IMR-90 (cell line): ENCODE measurements at regions not wholly inside any gene's neighbourhood (a gene's known extent, or its start where the extent isn't known, plus 50 kb on each side); places are given as distances from the start of the nearest gene placed in this dataset.

Experiments used
- ATAC-seq: fragments of 200-7000 bp; cut with Tn5 transposase; 2 replicates; pipeline ENCODE4 v1.9.1; 2020; ENCODE audit warnings: low read depth, mild to moderate bottlenecking, moderate library complexity
- BruUV-seq: library from RNA; stranded (reverse); fragments of 400-500 nt; replicated peaks from 2 replicates; lab custom pipeline; 2021; lab: Mats Ljungman, UMichigan
- CTCF ChIA-PET: fragments of 300-600 bp; formaldehyde crosslinking; extraction: SDS; loops from one replicate; lab custom pipeline; 2021; ENCODE audit warnings: antibody characterized with exemption; lab: Yijun Ruan, JAX
- POLR2A ChIA-PET: fragments of 300-600 bp; sonication (Branson Sonifier 250); formaldehyde crosslinking; loops from one replicate; lab custom pipeline; 2022; ENCODE audit warnings: antibody characterized with exemption; ENCODE audit not compliant: unreplicated experiment; lab: Charles Lee
- DNase-seq: peaks from one replicate; pipeline ENCODE4 v3.0.0; 2013
- H2AFZ ChIP-seq: replicated peaks from 2 replicates; pipeline ENCODE3; 2013; ENCODE audit warnings: low read length, mild to moderate bottlenecking; ENCODE audit not compliant: poor library complexity
- H2AK5ac ChIP-seq: 2 replicates; pipeline ENCODE4 v1.6.1; 2013; ENCODE audit warnings: low read depth, low read length, inconsistent platforms
- H2AK9ac ChIP-seq: replicated peaks from 2 replicates; pipeline ENCODE3; 2013; ENCODE audit warnings: mild to moderate bottlenecking, low read depth, low read length, moderate library complexity; ENCODE audit not compliant: poor library complexity
- H2BK120ac ChIP-seq: 2 replicates; pipeline ENCODE4 v1.6.1; 2013; ENCODE audit warnings: low read depth, low read length, inconsistent platforms
- H2BK15ac ChIP-seq: 3 replicates; pipeline ENCODE4 v1.6.1; 2013; ENCODE audit warnings: low read depth, low read length, inconsistent platforms
- H2BK20ac ChIP-seq: 2 replicates; pipeline ENCODE4 v1.6.1; 2013; ENCODE audit warnings: low read depth, mild to moderate bottlenecking, inconsistent platforms, low read length, moderate library complexity
- H2BK5ac ChIP-seq: 2 replicates; pipeline ENCODE4 v1.6.1; 2013; ENCODE audit warnings: mild to moderate bottlenecking, low read depth, low read length, inconsistent platforms; ENCODE audit not compliant: poor library complexity, severe bottlenecking
- H3K14ac ChIP-seq: replicated peaks from 2 replicates; pipeline ENCODE4 v1.6.1; 2013; ENCODE audit warnings: low read depth, low read length, inconsistent platforms
- H3K18ac ChIP-seq: 2 replicates; pipeline ENCODE4 v1.6.1; 2013; ENCODE audit warnings: low read depth, low read length, control low read depth
- H3K23ac ChIP-seq: 2 replicates; pipeline ENCODE4 v1.6.1; 2013; ENCODE audit warnings: low read depth, low read length, inconsistent platforms
- H3K27ac ChIP-seq: 2 replicates; pipeline ENCODE4 v1.5.1; 2013; ENCODE audit warnings: mild to moderate bottlenecking, control low read depth, low read length; ENCODE audit not compliant: insufficient read depth
- H3K27me3 ChIP-seq: 2 replicates; pipeline ENCODE4 v1.6.1; 2013; ENCODE audit warnings: low read length; ENCODE audit not compliant: control insufficient read depth, insufficient read depth
- H3K36me3 ChIP-seq: 2 replicates; pipeline ENCODE4 v1.6.1; 2013; ENCODE audit warnings: low read length, mixed read lengths; ENCODE audit not compliant: control insufficient read depth, insufficient read depth
- H3K4ac ChIP-seq: 2 replicates; pipeline ENCODE4 v1.6.1; 2013; ENCODE audit warnings: low read depth, low read length, inconsistent platforms
- H3K4me1 ChIP-seq: 2 replicates; pipeline ENCODE4 v1.6.1; 2013; ENCODE audit warnings: low read length, mixed read lengths; ENCODE audit not compliant: control insufficient read depth, insufficient read depth
- H3K4me2 ChIP-seq: 2 replicates; pipeline ENCODE4 v1.6.1; 2013; ENCODE audit warnings: low read depth, mild to moderate bottlenecking, control low read depth, low read length, moderate library complexity
- H3K4me3 ChIP-seq: 2 replicates; pipeline ENCODE4 v1.5.1; 2013; ENCODE audit warnings: low read depth, mild to moderate bottlenecking, control low read depth, low read length, moderate library complexity; ENCODE audit not compliant: insufficient read depth
- H3K56ac ChIP-seq: 2 replicates; pipeline ENCODE4 v1.6.1; 2013; ENCODE audit warnings: low read length, inconsistent platforms; ENCODE audit not compliant: insufficient read depth; ENCODE audit errors: extremely low read depth
- H3K79me1 ChIP-seq, 2 experiments: 2 replicates each; pipeline ENCODE4 v1.6.1; 2013; ENCODE audit warnings: low read length in 2 of 2, inconsistent platforms in 1 of 2, low read depth in 1 of 2
- H3K9ac ChIP-seq: 2 replicates; pipeline ENCODE4 v1.6.1; 2013; ENCODE audit warnings: low read depth, low read length, control low read depth
- H3K9me1 ChIP-seq: 2 replicates; pipeline ENCODE4 v1.6.1; 2013; ENCODE audit warnings: low read length, inconsistent platforms; ENCODE audit not compliant: insufficient read depth
- H3K9me3 ChIP-seq: 2 replicates; pipeline ENCODE4 v1.6.1; 2013; ENCODE audit warnings: low read length; ENCODE audit not compliant: control insufficient read depth, insufficient read depth
- H4K20me1 ChIP-seq: 2 replicates; pipeline ENCODE4 v1.6.1; 2013; ENCODE audit warnings: low read length, inconsistent platforms; ENCODE audit not compliant: insufficient read depth
- H4K5ac ChIP-seq: 2 replicates; pipeline ENCODE4 v1.6.1; 2013; ENCODE audit warnings: mild to moderate bottlenecking, low read depth, low read length, control low read depth
- H4K8ac ChIP-seq, 2 experiments: 2 replicates each; pipeline ENCODE4 v1.6.1; 2013; ENCODE audit warnings: low read depth in 2 of 2, low read length in 2 of 2, control low read depth in 1 of 2, inconsistent platforms in 1 of 2
- H4K91ac ChIP-seq: 2 replicates; pipeline ENCODE4 v1.6.1; 2013; ENCODE audit warnings: low read depth, low read length, inconsistent platforms; ENCODE audit not compliant: insufficient read depth
- BHLHE40 ChIP-seq: fragments of 150-350 bp; IDR thresholded peaks from 2 replicates; pipeline ENCODE4 v1.6.1; 2016; ENCODE audit warnings: mild to moderate bottlenecking, low read depth, low read length
- ELK1 ChIP-seq: fragments of 150-350 bp; IDR thresholded peaks from 2 replicates; pipeline ENCODE4 v1.6.1; 2016; ENCODE audit warnings: low read depth, mild to moderate bottlenecking, low read length, moderate library complexity, borderline replicate concordance
- FOS ChIP-seq: fragments of 150-350 bp; IDR thresholded peaks from 2 replicates; pipeline ENCODE4 v1.6.1; 2016; ENCODE audit warnings: low read depth, low read length
- RAD21 ChIP-seq: IDR thresholded peaks from 2 replicates; pipeline ENCODE4 v1.6.1; 2012; ENCODE audit warnings: low read length, improper control_type of control experiment
- RCOR1 ChIP-seq: IDR thresholded peaks from 2 replicates; pipeline ENCODE4 v1.6.1; 2012; ENCODE audit warnings: mild to moderate bottlenecking, low read length, improper control_type of control experiment; ENCODE audit not compliant: insufficient replicate concordance
- WGBS, 2 experiments: methylation state at CpG; one replicate each; pipeline versions ENCODE4 v1.1.5 to v1.1.7; 2013; ENCODE audit warnings: missing lambda C conversion rate in 2 of 2; ENCODE audit not compliant: insufficient read length in 1 of 2; ENCODE audit errors: extremely low coverage in 2 of 2; 5-methylcytosine and 5-hydroxymethylcytosine counted together
- dilution Hi-C: fragments of 300-500 bp; cut with HindIII; formaldehyde crosslinking; loops from one replicate; pipeline ENCODE4 v1.14.3; 2018; ENCODE audit warnings: low sequenced_read_pairs; ENCODE audit not compliant: unreplicated experiment
- in situ Hi-C: fragments of 300-500 bp; cut with MboI; formaldehyde crosslinking; loops from 3 replicates; pipeline ENCODE4 v1.14.3; 2019; ENCODE audit warnings: low sequenced_read_pairs, inconsistent platforms, mixed read lengths
- intact Hi-C: fragments of 100-400 bp; cut with micrococcal nuclease; formaldehyde crosslinking; loops from 2 replicates; pipeline ENCODE4 v1.10.0; 2022

DNA sequence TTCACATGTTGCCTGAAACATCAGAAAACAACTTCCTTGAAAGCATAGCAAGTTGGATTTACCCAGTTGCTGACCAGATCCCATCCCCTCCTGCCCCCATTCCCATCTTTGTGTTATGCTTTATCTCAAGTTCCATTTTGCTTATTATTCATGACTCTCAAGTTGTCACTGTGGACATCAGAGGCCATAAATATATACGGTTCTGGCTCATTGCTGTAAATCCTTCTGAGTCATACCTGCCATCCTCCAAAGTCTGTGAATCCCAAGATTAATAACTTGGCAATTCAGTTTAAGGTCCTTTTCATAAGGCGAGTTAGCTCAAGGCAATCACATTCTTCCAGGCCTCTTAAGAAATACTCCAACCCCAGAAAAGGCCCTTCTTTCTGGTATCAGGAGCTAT is 126.2 kb upstream of the C2CD4B start:
- H3K27me3 ChIP-seq = peaks cover 19% of the 10 kb centered on the region
- no peak for ATAC-seq
- no peaks in the 10 kb centered on the region for H4K20me1 ChIP-seq
- no peaks in the 10 kb centered on the region for H3K79me1 ChIP-seq
- BruUV-seq = no TSS peak
- in situ Hi-C loops = no loop called here
- H3K36me3 ChIP-seq = no peaks in the 10 kb centered on the region
- H4K91ac ChIP-seq = no peak overlapping the region
- no peak overlapping the region for H2BK120ac ChIP-seq
- no peaks in the 10 kb centered on the region for H3K9me1 ChIP-seq
- H3K23ac ChIP-seq = no peak overlapping the region
- H4K8ac ChIP-seq = no peak overlapping the region
- no peak overlapping the region for H3K27ac ChIP-seq
- intact Hi-C loops = no loop called here
- no peak overlapping the region for H2AFZ ChIP-seq
- H2BK20ac ChIP-seq = no peak overlapping the region
- WGBS, 2 experiments = no CpG with 5 or more reads among the region's 2 CpGs
- H3K4me1 ChIP-seq = no peaks in the 10 kb centered on the region
- no peak overlapping the region for H2BK5ac ChIP-seq
- H3K9ac ChIP-seq = no peak overlapping the region
- no peak overlapping the region for H2AK5ac ChIP-seq
- no peak overlapping the region for H3K4me3 ChIP-seq
- H2AK9ac ChIP-seq = no peak overlapping the region
- H3K18ac ChIP-seq = no peak overlapping the region
- no peaks in the 10 kb centered on the region; the same call in 1 of the 2 replicates for H3K9me3 ChIP-seq
- DNase-seq = no peak
- CTCF ChIA-PET = interaction anchor here (1.6 kb wide), 1 partner anchor 16 kb away, joined by 9 read pairs; no protein-coding TSS in a partner anchor
- no peak overlapping the region for H3K4me2 ChIP-seq
- H4K5ac ChIP-seq = no peak overlapping the region
- H3K56ac ChIP-seq = no peak overlapping the region
- no peak overlapping the region for H3K14ac ChIP-seq
- dilution Hi-C loops = no loop called here
- no peak overlapping the region for H3K4ac ChIP-seq
- POLR2A ChIA-PET = no interaction called here
- no peak overlapping the region for H2BK15ac ChIP-seq
- TF ChIP-seq ELK1 (no peak), RCOR1 (no peak), BHLHE40 (no peak), FOS (no peak), RAD21 (no peak)
